GM19043 (cell line): ENCODE measurements at regions not wholly inside any gene's neighbourhood (a gene's known extent, or its start where the extent isn't known, plus 50 kb on each side); places are given as distances from the start of the nearest gene placed in this dataset.

Source experiments
- ATAC-seq: cut with Tn5 transposase; IDR thresholded peaks from one replicate; pipeline ENCODE4 v1.9.1; 2021; ENCODE audit warnings: low read depth; ENCODE audit not compliant: unreplicated experiment

GRCh38 chr14:49527221-49527620 lies 59.0 kb downstream of the RPS29 start:
- no peak for ATAC-seq

DNA sequence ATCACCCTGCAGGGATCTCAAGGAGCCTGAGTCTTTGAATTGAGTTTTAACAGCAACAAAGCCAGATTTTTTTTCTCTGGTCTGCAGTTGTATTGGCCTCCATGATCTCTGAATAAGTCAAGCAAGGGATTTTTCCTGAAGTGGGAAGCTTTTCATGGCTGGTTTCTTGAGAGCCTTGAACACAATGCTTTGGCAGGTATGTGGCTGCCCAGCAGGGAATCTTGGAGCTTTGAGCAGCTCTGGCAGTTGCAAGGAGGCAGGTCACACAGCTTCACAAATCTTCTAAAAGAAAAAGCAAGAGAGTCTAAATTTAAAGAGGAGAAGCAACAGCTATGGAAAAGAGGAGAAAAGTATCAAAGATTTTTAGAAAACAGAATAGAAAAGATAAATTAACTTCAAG lies 60.1 kb downstream of the RPS29 start:
- no peak for ATAC-seq

- ATAC-seq: no peak
Observed at GRCh38 chr14:49516286-49516685, 69.9 kb downstream of the RPS29 start.

DNA sequence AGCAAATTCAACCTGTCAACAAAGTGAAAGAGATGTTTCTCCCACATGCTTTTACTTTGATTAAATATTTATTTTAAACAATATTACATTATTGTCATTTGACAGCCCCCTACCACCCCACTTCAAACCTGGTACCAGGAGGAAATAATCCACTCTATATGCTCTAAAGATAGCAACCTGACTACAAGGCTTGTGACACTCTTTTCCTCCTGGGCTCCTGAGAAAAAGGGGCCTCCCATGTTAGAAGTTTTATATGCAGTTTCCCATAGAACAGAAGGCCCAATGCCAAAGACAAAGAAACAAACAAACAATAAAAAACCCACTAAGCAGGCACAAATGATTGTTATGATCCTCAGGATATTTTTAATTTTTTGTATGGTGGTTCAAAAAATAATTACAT lies 73.6 kb downstream of the RPS29 start:
- no peak for ATAC-seq

- ATAC-seq: no peak
Observed at GRCh38 chr14:49512147-49512551, 74.0 kb downstream of the RPS29 start.

GRCh38 chr14:49508124-49508523 lies 78.1 kb downstream of the RPS29 start:
- ATAC-seq: no peak

DNA sequence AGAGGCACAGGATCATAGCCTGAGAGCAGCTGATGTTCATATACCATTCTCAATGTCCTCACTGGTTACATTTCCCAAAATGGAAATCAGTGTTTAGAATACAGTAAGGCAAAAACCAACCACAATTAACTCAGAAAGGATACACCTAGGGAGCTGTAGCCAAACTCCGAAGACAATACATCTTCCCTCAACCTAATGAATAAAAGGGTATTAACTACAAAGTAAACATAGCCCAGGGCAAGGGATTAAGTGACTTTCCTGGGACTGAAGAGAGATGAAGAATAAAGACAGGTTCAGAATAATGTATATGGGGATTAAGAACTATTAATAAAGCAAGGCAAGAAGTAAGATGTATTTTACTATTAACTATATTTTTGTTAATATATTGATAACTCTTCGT lies 79.5 kb downstream of the RPS29 start:
- ATAC-seq: no peak

- ATAC-seq: no peak
Observed at GRCh38 chr14:49505041-49505766, 81.0 kb downstream of the RPS29 start.

GRCh38 chr14:49497725-49498348 lies 88.3 kb downstream of the RPS29 start:
- ATAC-seq: peak; percentile 89

- ATAC-seq: no peak
Observed at GRCh38 chr14:49497267-49497666, 88.9 kb downstream of the RPS29 start.

- ATAC-seq: no peak
Observed at GRCh38 chr14:49494836-49495235, 91.3 kb downstream of the RPS29 start.

- ATAC-seq: no peak
Observed at GRCh38 chr14:49493557-49493956, 92.6 kb downstream of the RPS29 start.

GRCh38 chr14:49492151-49492550 lies 94.0 kb downstream of the RPS29 start:
- ATAC-seq: no peak

DNA sequence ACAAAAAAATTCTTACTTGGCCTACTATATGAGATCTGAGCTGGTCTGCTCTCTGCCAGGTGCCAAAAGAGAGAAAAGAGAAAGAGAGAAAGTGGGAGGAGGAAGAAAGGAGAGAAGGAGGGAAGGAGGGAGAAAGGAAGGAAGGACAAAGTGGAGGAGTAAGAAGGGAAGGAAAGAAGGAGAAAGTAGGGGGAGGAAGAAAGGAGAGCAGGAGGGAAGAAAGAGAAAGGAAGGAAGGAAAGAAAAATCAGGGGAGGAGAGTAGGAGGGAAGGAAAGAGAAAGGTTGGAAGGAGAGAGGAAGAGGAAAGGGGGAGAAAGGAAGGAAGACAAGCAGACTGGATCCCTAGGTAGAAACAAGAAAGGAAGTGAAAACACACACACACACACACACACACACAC lies 96.8 kb downstream of the RPS29 start:
- no peak for ATAC-seq

DNA sequence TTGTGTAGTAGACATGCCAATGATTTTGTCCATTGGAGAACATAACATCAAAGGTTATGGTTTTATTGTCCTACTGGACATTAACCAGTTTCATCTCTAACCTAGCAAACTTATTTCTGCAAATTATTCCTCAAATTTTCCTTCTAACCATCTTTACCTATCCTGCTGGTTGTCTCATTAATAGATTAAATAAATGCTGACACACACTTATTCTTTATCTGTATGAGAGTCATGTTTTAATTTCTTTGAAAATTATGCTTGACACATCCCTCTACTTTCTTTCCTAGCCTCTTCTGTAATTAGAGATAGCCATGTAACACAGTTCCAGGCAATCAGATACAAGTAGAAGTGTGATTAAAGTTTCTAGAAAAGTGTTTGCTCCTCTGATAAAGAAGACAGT lies 98.9 kb downstream of the RPS29 start:
- ATAC-seq: no peak

DNA sequence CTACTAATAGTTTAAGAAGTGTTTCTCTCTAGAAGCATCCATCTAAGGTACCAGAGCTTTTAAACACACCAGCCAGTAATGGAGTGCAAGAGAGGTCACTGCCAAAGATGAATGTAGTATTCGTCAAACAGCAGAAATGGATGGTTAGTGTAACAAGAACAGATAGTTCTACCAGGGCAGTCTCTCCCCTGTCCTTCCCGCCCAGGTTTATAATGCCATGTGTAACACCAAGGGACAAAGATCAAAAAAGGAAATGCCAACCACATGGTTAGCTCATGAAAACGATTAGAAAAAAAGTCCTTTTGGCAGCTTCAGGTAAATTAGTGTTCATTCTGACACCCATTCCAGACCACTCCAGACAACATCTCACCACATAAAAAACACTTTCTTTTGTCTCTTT lies 100.9 kb downstream of the RPS29 start:
- ATAC-seq: no peak

- ATAC-seq: no peak
Observed at GRCh38 chr14:49484180-49484579, 102.0 kb downstream of the RPS29 start.

- ATAC-seq: peak; percentile 58
Observed at GRCh38 chr14:49483268-49483667, 102.9 kb downstream of the RPS29 start.

DNA sequence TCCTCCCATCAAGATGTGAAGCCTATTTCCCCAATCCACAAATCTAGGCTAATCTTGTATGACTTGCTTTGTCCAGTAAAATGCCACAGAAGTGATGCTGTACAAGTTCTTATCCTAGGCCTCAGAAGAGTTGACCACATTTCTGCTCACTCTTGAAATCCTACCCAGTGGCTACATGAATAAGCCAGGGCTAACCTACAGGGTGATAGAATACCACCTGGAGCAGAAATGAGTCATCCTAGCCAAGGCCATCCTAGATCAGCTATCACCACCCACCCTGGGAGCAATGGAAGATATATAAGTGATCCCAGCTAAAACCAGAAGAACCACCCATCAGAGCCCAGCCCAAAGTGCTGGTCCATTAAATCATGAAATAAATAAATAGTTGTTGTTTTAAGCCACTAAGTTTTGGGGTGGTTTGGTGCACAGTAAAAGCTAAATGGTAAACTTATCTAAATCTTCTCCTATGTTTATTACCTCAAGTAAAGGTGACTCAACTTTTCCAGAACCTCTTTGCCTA lies 105.1 kb downstream of the RPS29 start:
- no peak for ATAC-seq

DNA sequence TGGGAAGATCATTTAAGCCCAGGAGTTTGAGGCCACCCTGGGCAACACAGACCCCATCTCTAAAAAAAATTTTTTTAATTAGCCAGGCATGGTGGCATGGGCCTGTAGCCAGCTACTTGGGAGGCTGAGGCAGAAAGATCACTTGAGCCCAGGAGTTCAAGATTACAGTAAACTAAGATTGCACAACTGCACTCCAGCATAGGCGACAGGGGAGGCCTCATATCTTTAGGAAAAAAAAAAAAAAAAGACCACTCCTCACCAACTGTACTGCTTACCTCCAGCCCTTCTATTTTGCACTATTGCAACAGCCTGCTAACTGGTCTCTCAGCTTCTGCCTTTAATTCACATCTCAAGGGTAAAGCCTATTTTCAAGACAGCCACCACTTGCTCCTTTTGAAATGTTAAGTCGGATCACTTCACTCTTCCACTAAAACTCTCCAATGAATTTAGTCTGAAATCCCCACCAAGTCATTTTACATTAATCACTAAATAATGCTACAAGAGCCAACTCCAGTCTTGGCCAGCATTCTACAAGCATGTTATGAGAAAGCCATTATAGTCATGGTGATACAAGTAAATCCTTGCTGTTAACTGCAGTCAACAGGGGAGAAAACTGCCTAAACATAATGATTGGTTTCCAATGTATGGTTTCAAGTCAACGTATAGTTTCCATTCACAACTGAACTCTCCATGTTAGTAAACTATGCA lies 106.0 kb downstream of the RPS29 start:
- no peak for ATAC-seq

DNA sequence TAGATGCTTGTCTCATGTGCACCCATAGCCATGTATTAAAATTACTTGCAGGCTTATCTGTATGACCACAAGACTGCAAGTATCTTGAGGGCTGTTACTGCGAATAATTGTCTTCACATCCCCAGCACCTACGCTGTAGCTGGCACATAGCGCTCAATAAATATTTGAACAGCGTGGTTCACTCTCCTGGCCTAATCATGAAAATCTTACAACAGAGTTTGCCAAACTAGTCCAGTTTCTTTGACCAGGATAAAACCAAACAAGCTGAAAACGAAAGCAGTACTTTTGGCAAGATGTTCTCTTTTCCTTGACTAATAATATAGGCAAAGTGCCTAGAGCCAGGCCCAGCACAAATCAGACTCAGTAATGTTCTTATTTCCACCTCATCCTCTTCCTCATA lies 106.7 kb downstream of the RPS29 start:
- ATAC-seq: no peak

DNA sequence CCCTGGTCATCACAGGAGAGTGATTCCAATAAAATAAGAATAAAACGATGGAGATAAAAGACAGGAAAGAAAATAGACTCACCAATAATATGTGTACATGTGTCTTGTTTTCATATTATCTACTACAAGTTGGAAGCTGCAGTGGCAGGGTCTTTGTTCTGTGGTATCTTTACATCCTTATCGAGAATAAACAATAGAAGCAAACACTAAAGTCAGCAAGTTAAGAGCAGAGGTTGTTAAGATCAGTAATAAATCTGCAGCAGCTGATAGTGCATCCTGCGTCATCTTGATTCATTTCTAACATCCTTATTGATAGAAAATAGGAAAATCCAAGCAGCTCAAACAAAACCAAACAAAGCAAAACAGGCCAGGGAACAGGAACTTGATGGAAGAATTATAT lies 107.4 kb downstream of the RPS29 start:
- ATAC-seq: no peak
